ENCODE measurements at regions not wholly inside any gene's neighbourhood (a gene's known extent, or its start where the extent isn't known, plus 50 kb on each side); places are given as distances from the start of the nearest gene placed in this dataset.

- Mint-ChIP-seq H3K27ac (no peak overlapping the region), H3K9me3 (no peaks in the 10 kb centered on the region), H3K4me3 (no peak overlapping the region), H3K36me3 (no peaks in the 10 kb centered on the region), H3K27me3 (ENCODE audit: low read depth) (no peaks in the 10 kb centered on the region), H3K4me1 (peaks cover 63% of the 10 kb centered on the region)
- POLR2A ChIA-PET, result no interaction called here
- DNase-seq (ENCODE audit: low spot score) (no peak), ATAC-seq (no peak)
- CTCF ChIA-PET, result interaction anchor here (0.8 kb wide), 1 partner anchor 41 kb away, joined by 3 read pairs; no protein-coding TSS in a partner anchor
- TF ChIP-seq, protein P1, sequence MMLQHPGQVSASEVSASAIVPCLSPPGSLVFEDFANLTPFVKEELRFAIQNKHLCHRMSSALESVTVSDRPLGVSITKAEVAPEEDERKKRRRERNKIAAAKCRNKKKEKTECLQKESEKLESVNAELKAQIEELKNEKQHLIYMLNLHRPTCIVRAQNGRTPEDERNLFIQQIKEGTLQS (CRISPR knock-in tag; conservative IDR thresholded peaks at IDR 0.05), result no peak
- TF ChIP-seq ATF6 (CRISPR knock-in tag; IDR thresholded peaks at IDR 0.05), result no peak
- TF ChIP-seq ATF1 (CRISPR knock-in tag; IDR thresholded peaks at IDR 0.05), result no peak
- TF ChIP-seq, protein P2, sequence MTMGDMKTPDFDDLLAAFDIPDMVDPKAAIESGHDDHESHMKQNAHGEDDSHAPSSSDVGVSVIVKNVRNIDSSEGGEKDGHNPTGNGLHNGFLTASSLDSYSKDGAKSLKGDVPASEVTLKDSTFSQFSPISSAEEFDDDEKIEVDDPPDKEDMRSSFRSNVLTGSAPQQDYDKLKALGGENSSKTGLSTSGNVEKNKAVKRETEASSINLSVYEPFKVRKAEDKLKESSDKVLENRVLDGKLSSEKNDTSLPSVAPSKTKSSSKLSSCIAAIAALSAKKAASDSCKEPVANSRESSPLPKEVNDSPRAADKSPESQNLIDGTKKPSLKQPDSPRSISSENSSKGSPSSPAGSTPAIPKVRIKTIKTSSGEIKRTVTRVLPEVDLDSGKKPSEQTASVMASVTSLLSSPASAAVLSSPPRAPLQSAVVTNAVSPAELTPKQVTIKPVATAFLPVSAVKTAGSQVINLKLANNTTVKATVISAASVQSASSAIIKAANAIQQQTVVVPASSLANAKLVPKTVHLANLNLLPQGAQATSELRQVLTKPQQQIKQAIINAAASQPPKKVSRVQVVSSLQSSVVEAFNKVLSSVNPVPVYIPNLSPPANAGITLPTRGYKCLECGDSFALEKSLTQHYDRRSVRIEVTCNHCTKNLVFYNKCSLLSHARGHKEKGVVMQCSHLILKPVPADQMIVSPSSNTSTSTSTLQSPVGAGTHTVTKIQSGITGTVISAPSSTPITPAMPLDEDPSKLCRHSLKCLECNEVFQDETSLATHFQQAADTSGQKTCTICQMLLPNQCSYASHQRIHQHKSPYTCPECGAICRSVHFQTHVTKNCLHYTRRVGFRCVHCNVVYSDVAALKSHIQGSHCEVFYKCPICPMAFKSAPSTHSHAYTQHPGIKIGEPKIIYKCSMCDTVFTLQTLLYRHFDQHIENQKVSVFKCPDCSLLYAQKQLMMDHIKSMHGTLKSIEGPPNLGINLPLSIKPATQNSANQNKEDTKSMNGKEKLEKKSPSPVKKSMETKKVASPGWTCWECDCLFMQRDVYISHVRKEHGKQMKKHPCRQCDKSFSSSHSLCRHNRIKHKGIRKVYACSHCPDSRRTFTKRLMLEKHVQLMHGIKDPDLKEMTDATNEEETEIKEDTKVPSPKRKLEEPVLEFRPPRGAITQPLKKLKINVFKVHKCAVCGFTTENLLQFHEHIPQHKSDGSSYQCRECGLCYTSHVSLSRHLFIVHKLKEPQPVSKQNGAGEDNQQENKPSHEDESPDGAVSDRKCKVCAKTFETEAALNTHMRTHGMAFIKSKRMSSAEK (CRISPR knock-in tag; IDR thresholded peaks at IDR 0.05; ENCODE audit: borderline replicate concordance), result no peak
- no peak for TF ChIP-seq ZBTB21 (CRISPR knock-in tag; IDR thresholded peaks at IDR 0.05; ENCODE audit: borderline replicate concordance)
- TF ChIP-seq ZNF423 (CRISPR knock-in tag; IDR thresholded peaks at IDR 0.05), result no peak
- no peak for TF ChIP-seq CBFB (CRISPR knock-in tag; IDR thresholded peaks at IDR 0.05; ENCODE audit: low read depth)
- no peak for TF ChIP-seq NR3C1 (CRISPR knock-in tag; conservative IDR thresholded peaks at IDR 0.05; ENCODE audit: low read depth)
- TF ChIP-seq, protein P3, sequence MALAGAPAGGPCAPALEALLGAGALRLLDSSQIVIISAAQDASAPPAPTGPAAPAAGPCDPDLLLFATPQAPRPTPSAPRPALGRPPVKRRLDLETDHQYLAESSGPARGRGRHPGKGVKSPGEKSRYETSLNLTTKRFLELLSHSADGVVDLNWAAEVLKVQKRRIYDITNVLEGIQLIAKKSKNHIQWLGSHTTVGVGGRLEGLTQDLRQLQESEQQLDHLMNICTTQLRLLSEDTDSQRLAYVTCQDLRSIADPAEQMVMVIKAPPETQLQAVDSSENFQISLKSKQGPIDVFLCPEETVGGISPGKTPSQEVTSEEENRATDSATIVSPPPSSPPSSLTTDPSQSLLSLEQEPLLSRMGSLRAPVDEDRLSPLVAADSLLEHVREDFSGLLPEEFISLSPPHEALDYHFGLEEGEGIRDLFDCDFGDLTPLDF (CRISPR knock-in tag; IDR thresholded peaks at IDR 0.05), result no peak
- TF ChIP-seq SOX15 (CRISPR knock-in tag; IDR thresholded peaks at IDR 0.05), result no peak
- TF ChIP-seq ZNF396 (CRISPR knock-in tag; IDR thresholded peaks at IDR 0.05; ENCODE audit: borderline replicate concordance), result no peak
Measured at GRCh38 chr5:160479220-160479619, 57.6 kb downstream of the PTTG1 start.

GRCh38 chr5:160479926-160480325 is 58.3 kb downstream of the PTTG1 start:
- ChIA-PET POLR2A (no interaction called here), CTCF (interaction anchor here (0.8 kb wide), 1 partner anchor 42 kb away, joined by 3 read pairs; no protein-coding TSS in a partner anchor)
- H3K27ac Mint-ChIP-seq, result no peak overlapping the region
- TF ChIP-seq, protein P4, sequence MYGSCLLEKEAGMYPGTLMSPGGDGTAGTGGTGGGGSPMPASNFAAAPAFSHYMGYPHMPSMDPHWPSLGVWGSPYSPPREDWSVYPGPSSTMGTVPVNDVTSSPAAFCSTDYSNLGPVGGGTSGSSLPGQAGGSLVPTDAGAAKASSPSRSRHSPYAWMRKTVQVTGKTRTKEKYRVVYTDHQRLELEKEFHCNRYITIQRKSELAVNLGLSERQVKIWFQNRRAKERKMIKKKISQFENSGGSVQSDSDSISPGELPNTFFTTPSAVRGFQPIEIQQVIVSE (CRISPR knock-in tag; IDR thresholded peaks at IDR 0.05; ENCODE audit: borderline replicate concordance), result no peak
- TF ChIP-seq, protein P5, sequence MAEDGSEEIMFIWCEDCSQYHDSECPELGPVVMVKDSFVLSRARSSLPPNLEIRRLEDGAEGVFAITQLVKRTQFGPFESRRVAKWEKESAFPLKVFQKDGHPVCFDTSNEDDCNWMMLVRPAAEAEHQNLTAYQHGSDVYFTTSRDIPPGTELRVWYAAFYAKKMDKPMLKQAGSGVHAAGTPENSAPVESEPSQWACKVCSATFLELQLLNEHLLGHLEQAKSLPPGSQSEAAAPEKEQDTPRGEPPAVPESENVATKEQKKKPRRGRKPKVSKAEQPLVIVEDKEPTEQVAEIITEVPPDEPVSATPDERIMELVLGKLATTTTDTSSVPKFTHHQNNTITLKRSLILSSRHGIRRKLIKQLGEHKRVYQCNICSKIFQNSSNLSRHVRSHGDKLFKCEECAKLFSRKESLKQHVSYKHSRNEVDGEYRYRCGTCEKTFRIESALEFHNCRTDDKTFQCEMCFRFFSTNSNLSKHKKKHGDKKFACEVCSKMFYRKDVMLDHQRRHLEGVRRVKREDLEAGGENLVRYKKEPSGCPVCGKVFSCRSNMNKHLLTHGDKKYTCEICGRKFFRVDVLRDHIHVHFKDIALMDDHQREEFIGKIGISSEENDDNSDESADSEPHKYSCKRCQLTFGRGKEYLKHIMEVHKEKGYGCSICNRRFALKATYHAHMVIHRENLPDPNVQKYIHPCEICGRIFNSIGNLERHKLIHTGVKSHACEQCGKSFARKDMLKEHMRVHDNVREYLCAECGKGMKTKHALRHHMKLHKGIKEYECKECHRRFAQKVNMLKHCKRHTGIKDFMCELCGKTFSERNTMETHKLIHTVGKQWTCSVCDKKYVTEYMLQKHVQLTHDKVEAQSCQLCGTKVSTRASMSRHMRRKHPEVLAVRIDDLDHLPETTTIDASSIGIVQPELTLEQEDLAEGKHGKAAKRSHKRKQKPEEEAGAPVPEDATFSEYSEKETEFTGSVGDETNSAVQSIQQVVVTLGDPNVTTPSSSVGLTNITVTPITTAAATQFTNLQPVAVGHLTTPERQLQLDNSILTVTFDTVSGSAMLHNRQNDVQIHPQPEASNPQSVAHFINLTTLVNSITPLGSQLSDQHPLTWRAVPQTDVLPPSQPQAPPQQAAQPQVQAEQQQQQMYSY (CRISPR knock-in tag; IDR thresholded peaks at IDR 0.05), result no peak
- TF ChIP-seq ZNF512 (CRISPR knock-in tag; IDR thresholded peaks at IDR 0.05; ENCODE audit: borderline replicate concordance) (no peak), GABPB1 (CRISPR knock-in tag; IDR thresholded peaks at IDR 0.05) (no peak), USF2 (CRISPR knock-in tag; IDR thresholded peaks at IDR 0.05) (no peak)
- TF ChIP-seq, protein P3 (CRISPR knock-in tag; IDR thresholded peaks at IDR 0.05), result no peak
- TF ChIP-seq, protein P1 (CRISPR knock-in tag; conservative IDR thresholded peaks at IDR 0.05), result no peak
- no peak overlapping the region for H3K4me3 Mint-ChIP-seq
- DNase-seq (ENCODE audit: low spot score) (no peak), ATAC-seq (no peak)
- H3K4me1 Mint-ChIP-seq, result peaks cover 66% of the 10 kb centered on the region
- H3K36me3 Mint-ChIP-seq, result no peaks in the 10 kb centered on the region
- no peaks in the 10 kb centered on the region for H3K27me3 Mint-ChIP-seq (ENCODE audit: low read depth)
- H3K9me3 Mint-ChIP-seq, result no peaks in the 10 kb centered on the region
